GM21447 (cell line): ENCODE measurements at regions not wholly inside any gene's neighbourhood (a gene's known extent, or its start where the extent isn't known, plus 50 kb on each side); places are given as distances from the start of the nearest gene placed in this dataset.
"Not testable (repeated sequence)": the region's sequence is repeated elsewhere in the genome, so short reads cannot be mapped to it uniquely, and the experiment has no call there.

Source experiments
- ATAC-seq: cut with Tn5 transposase; IDR thresholded peaks from one replicate; pipeline ENCODE4 v1.9.1; 2021; ENCODE audit not compliant: unreplicated experiment

- no peak for ATAC-seq
Measured at GRCh38 chr11:96761451-96761850, 371.6 kb downstream of the JRKL start.

GRCh38 chr11:96763244-96763643 is 373.4 kb downstream of the JRKL start:
- no peak for ATAC-seq

- no peak for ATAC-seq
Measured at GRCh38 chr11:96778272-96778671, 388.5 kb downstream of the JRKL start.

- no peak for ATAC-seq
Measured at GRCh38 chr11:96779030-96779429, 389.2 kb downstream of the JRKL start.

GRCh38 chr11:96781082-96781481 is 391.3 kb downstream of the JRKL start:
- ATAC-seq, result no peak

- no peak for ATAC-seq
Measured at GRCh38 chr11:96782632-96783031, 392.8 kb downstream of the JRKL start.

- ATAC-seq, result no peak
Measured at GRCh38 chr11:96783311-96783710, 393.5 kb downstream of the JRKL start.

- ATAC-seq, result no peak
Measured at GRCh38 chr11:96785073-96785472, 395.3 kb downstream of the JRKL start.

GRCh38 chr11:96794152-96794551 is 404.3 kb downstream of the JRKL start:
- ATAC-seq, result no peak

- no peak for ATAC-seq
Measured at GRCh38 chr11:96798445-96798844, 408.6 kb downstream of the JRKL start.

GRCh38 chr11:96815236-96815635 is 425.4 kb downstream of the JRKL start:
- no peak for ATAC-seq

- no peak for ATAC-seq
Measured at GRCh38 chr11:96817482-96818399, 427.9 kb downstream of the JRKL start.

GRCh38 chr11:96827164-96827563 is 437.4 kb downstream of the JRKL start:
- ATAC-seq, result no peak

GRCh38 chr11:96841792-96842191 is 452.0 kb downstream of the JRKL start:
- ATAC-seq, result no peak

- ATAC-seq, result no peak
Measured at GRCh38 chr11:96842731-96843130, 452.9 kb downstream of the JRKL start.

GRCh38 chr11:96854425-96854824 is 464.6 kb downstream of the JRKL start:
- ATAC-seq, result no peak

- ATAC-seq, result not testable (repeated sequence)
Measured at GRCh38 chr11:96861722-96862121, 471.9 kb downstream of the JRKL start.

GRCh38 chr11:96863520-96863919 is 473.7 kb downstream of the JRKL start:
- no peak for ATAC-seq

- no peak for ATAC-seq
Measured at GRCh38 chr11:96865020-96865419, 475.2 kb downstream of the JRKL start.

GRCh38 chr11:96869207-96869606 is 479.4 kb downstream of the JRKL start:
- ATAC-seq, result no peak

- ATAC-seq, result no peak
Measured at GRCh38 chr11:96875712-96876111, 485.9 kb downstream of the JRKL start.

- no peak for ATAC-seq
Measured at GRCh38 chr11:96878299-96879051, 488.7 kb downstream of the JRKL start.
